ENCODE measurements at regions not wholly inside any gene's neighbourhood (a gene's known extent, or its start where the extent isn't known, plus 50 kb on each side); places are given as distances from the start of the nearest gene placed in this dataset.

DNA sequence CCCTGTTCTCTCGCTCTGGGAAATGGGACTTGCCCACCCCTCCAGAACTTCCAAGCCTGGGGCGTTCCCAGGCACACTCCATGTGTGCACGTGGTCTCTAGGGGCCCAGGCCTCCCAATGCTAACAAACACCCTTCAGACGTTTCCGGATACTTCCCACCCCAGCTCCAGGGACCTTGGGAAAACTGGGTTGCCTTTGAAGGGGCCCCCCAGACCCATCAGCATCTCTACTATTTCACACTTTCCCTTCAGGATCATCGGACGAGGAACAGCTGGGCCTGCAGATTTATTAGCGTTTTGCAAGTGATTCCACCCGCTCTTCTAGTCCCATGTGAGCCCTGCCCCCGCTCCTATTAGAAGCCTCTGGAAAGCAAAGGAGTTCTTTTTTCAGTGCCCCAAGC lies 63.2 kb downstream of the MAGEF1 start:
- no peak for DNase-seq
- no peaks in the 10 kb centered on the region for H3K27me3 ChIP-seq (ENCODE audit: control insufficient read depth in 2 of 2, insufficient read depth in 2 of 2, low read length in 2 of 2)
- H4K20me1 ChIP-seq (ENCODE audit: insufficient read depth, low read length) = no peaks in the 10 kb centered on the region
- no peaks in the 10 kb centered on the region for H3K9me3 ChIP-seq (replicated peaks in 1 of 2; ENCODE audit: control insufficient read depth in 1 of 2, insufficient read depth in 1 of 2, low read length in 2 of 2)
- no peak overlapping the region for H3K27ac Mint-ChIP-seq
- H3K4me1 Mint-ChIP-seq = peaks cover 18% of the 10 kb centered on the region
- TF ChIP-seq, protein P1, sequence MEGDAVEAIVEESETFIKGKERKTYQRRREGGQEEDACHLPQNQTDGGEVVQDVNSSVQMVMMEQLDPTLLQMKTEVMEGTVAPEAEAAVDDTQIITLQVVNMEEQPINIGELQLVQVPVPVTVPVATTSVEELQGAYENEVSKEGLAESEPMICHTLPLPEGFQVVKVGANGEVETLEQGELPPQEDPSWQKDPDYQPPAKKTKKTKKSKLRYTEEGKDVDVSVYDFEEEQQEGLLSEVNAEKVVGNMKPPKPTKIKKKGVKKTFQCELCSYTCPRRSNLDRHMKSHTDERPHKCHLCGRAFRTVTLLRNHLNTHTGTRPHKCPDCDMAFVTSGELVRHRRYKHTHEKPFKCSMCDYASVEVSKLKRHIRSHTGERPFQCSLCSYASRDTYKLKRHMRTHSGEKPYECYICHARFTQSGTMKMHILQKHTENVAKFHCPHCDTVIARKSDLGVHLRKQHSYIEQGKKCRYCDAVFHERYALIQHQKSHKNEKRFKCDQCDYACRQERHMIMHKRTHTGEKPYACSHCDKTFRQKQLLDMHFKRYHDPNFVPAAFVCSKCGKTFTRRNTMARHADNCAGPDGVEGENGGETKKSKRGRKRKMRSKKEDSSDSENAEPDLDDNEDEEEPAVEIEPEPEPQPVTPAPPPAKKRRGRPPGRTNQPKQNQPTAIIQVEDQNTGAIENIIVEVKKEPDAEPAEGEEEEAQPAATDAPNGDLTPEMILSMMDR (IDR thresholded peaks at IDR 0.05) = no peak
- intact Hi-C loops (cut with micrococcal nuclease) = no loop called here
- H3K9me3 Mint-ChIP-seq = peaks cover 0 to 5% (median 0%) of the 10 kb centered on the region in 7 donors
- H3K4me3 ChIP-seq (replicated peaks in 1 of 3; ENCODE audit: low read depth in 2 of 3, low read length in 3 of 3) = no peak overlapping the region
- H3K27ac ChIP-seq (ENCODE audit: low read depth in 1 of 2, low read length in 2 of 2) = no peak overlapping the region
- no peaks in the 10 kb centered on the region for H3K79me2 ChIP-seq (ENCODE audit: insufficient read depth, low read length)
- no peaks in the 10 kb centered on the region for H3K36me3 ChIP-seq (replicated peaks in 1 of 2; ENCODE audit: control insufficient read depth in 1 of 2, insufficient read depth in 2 of 2, low read length in 2 of 2)
- no peak overlapping the region for H3K9ac ChIP-seq (ENCODE audit: insufficient read depth, low read length, poor library complexity, severe bottlenecking)
- 94% methylated on average over 9 of the region's 10 CpGs for WGBS (ENCODE audit: insufficient coverage)
- no peak overlapping the region for H3K4me2 ChIP-seq (replicated peaks; ENCODE audit: extremely low read depth, low read length, poor library complexity, severe bottlenecking)
- H3K36me3 Mint-ChIP-seq = peaks cover 0 to 2% of the 10 kb centered on the region in 2 donors
- H2AFZ ChIP-seq (ENCODE audit: insufficient read depth, low read depth, low read length, poor library complexity, severe bottlenecking) = no peak overlapping the region
- H3K27me3 Mint-ChIP-seq (ENCODE audit: low read depth in 3 of 3) = peaks cover 1 to 4% (median 2%) of the 10 kb centered on the region in 3 donors
- no peak overlapping the region for H3K4me3 Mint-ChIP-seq
- peaks cover 1 to 3% of the 10 kb centered on the region in 2 donors for H3K4me1 ChIP-seq (ENCODE audit: control insufficient read depth in 1 of 2, insufficient read depth in 2 of 2, low read length in 2 of 2)

DNA sequence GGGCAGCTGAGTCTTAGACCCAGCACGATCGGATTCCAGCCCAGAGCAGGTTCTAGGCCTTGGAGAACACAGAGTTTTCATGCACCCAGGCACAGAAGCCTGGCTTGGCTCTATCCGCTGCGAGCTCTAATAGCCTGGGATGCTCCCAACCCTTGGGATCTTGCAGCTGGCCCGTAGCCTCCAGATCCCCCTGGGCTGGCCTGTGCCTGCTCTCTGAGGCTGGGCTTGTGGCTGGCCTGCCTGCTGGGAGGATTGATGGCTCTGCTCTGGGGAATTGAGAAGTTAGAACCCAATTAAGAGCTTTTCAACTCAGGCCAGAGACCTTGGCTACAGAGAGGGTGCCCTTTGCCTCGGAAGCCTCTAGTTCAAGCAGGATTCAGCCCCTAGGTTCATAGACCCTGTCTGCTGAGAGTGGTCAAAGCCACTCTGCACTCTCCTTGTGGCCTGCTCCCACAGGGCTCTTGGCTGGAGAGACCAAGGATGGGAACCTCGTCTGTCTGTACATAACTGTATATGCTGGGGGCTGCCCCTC lies 64.4 kb downstream of the MAGEF1 start:
- Mint-ChIP-seq H3K4me3 (no peak overlapping the region), H3K36me3 (peaks cover 0 to 2% of the 10 kb centered on the region in 2 donors), H3K4me1 (peaks cover 27% of the 10 kb centered on the region), H3K27ac (peak overlapping the region in 1 of 7 donors; percentile 62), H3K27me3 (ENCODE audit: low read depth in 3 of 3) (peaks cover 2 to 4% (median 4%) of the 10 kb centered on the region in 3 donors), H3K9me3 (peaks cover 0 to 3% (median 0%) of the 10 kb centered on the region in 7 donors)
- Histone ChIP-seq H3K9ac (ENCODE audit: insufficient read depth, low read length, poor library complexity, severe bottlenecking) (no peak overlapping the region), H3K27ac (ENCODE audit: low read depth in 1 of 2, low read length in 2 of 2) (no peak overlapping the region), H4K20me1 (ENCODE audit: insufficient read depth, low read length) (no peaks in the 10 kb centered on the region), H3K4me3 (replicated peaks in 1 of 3; ENCODE audit: low read depth in 2 of 3, low read length in 3 of 3) (no peak overlapping the region), H3K27me3 (ENCODE audit: control insufficient read depth in 2 of 2, insufficient read depth in 2 of 2, low read length in 2 of 2) (no peaks in the 10 kb centered on the region), H2AFZ (ENCODE audit: insufficient read depth, low read depth, low read length, poor library complexity, severe bottlenecking) (no peak overlapping the region), H3K9me3 (replicated peaks in 1 of 2; ENCODE audit: control insufficient read depth in 1 of 2, insufficient read depth in 1 of 2, low read length in 2 of 2) (no peaks in the 10 kb centered on the region), H3K4me1 (ENCODE audit: control insufficient read depth in 1 of 2, insufficient read depth in 2 of 2, low read length in 2 of 2) (peaks cover 13 to 15% of the 10 kb centered on the region in 2 donors), H3K79me2 (ENCODE audit: insufficient read depth, low read length) (no peaks in the 10 kb centered on the region), H3K4me2 (replicated peaks; ENCODE audit: extremely low read depth, low read length, poor library complexity, severe bottlenecking) (no peak overlapping the region), H3K36me3 (replicated peaks in 1 of 2; ENCODE audit: control insufficient read depth in 1 of 2, insufficient read depth in 2 of 2, low read length in 2 of 2) (no peaks in the 10 kb centered on the region)
- 98% methylated on average over 6 of the region's 7 CpGs for WGBS (ENCODE audit: insufficient coverage)
- DNase-seq = no peak
- intact Hi-C loops (cut with micrococcal nuclease) = no loop called here
- TF ChIP-seq, protein P1 (IDR thresholded peaks at IDR 0.05) = no peak

All from CD14-positive monocyte (primary cell).